Embryonic facial prominence (tissue), 1 donor: ENCODE measurements at regions not wholly inside any gene's neighbourhood (a gene's known extent, or its start where the extent isn't known, plus 50 kb on each side); places are given as distances from the start of the nearest gene placed in this dataset.
"Not testable (repeated sequence)": the region's sequence is repeated elsewhere in the genome, so short reads cannot be mapped to it uniquely, and the experiment has no call there.

Source experiments
- DNase-seq: peaks from one replicate; pipeline ENCODE4 v3.0.0-alpha.2; 2016; ENCODE audit errors: extremely low spot score

- DNase-seq, result no peak
Measured at GRCh38 chr3:102905811-102906210, 471.0 kb downstream of the ZPLD1 start.

DNA sequence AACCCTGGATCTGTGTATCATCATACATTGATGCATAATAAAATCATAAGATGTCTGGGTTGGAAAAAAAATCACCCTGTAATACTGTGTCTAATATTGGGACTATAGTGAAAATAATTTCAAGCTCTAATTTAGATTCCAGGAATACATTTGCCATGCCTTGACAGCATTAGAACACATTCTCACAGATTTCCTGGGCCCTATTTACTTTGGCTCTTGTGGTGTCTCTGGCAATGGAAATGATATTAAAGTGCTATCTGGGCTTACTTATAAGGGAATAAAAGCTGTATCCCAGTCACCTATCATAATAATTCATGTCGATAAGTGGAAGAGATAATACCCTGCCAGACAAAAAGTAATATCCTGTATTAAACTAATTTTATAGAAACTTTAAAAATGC, 472.0 kb downstream of the ZPLD1 start:
- no peak for DNase-seq

- no peak for DNase-seq
Measured at GRCh38 chr3:102909904-102910303, 475.1 kb downstream of the ZPLD1 start.

DNA sequence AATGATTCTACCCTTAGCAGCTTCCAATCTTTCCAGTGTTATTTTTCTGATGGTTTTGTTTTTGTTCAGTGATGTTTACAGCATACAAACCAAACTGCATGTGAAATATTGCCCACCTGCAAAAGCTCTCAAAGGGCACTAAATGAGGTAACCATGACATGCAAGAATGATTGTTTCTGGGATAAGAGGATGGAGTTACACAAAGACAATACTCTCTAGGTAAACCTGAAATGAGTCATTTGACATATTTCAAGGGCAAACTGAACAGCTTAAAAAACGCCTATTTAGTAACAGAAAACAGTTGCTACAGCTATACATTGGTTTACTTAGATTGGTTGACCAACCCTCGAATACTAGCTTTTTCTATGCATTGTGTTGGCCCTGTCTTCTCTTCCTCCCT, 481.7 kb downstream of the ZPLD1 start:
- no peak for DNase-seq

GRCh38 chr3:102926618-102927017, 491.8 kb downstream of the ZPLD1 start:
- no peak for DNase-seq

DNA sequence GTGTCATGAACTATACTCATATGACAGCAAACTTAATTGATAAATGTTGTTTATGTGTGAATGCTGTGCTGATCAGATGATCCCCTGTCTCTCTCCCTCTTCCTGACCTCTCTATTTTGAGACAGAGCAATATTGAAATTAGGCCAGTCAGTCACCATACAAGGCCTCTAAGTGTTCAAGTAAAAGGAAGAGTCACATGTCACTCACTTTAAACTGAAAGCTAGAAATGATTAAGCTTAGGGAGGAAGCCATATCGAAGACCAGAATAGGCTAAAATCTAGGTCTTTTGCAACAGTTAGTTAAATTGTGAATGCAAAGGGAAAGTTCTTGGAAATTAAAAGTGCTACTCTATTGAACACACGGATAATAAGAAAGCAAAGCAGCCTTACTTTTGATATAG, 498.6 kb downstream of the ZPLD1 start:
- no peak for DNase-seq

- DNase-seq, result no peak
Measured at GRCh38 chr3:102936511-102937045, 501.8 kb downstream of the ZPLD1 start.

DNA sequence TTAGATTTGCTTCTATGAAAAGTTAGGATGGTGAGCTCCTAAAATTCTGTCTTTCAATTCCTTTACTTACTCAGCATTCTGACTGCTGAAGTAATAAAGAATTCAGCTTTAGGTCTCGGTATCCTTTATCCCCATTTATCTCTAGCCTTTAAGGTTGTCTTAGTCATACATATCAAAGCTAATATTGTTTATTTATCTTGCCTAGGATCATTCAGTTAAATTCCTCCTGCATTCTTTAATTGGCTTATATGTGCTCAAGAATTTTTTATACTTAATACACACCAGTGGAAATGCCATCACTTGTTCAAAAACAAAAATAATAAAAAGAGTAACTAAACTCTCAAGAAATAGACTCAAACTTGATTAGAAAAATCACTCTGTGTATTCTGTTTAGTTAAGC, 507.0 kb downstream of the ZPLD1 start:
- no peak for DNase-seq

DNA sequence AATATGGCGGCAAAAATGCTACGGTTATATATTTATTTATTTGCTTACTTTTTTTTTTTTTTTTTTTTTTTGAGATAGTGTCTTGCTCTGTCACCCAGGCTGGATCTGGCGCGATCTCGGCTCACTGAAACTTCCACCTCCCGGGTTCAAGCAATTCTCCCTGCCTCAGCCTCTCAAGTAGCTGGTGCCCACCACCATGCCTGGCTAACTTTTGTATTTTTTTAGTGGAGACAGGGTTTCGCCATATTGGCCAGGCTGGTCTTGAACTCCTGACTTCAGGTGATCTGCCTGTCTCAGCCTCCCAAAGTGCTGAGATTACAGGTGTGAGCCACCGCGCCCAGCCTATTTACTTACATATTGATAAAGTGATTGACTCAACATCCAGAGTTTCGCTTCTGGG, 511.6 kb downstream of the ZPLD1 start:
- DNase-seq, result not testable (repeated sequence)

GRCh38 chr3:102972350-102972749, 537.5 kb downstream of the ZPLD1 start:
- DNase-seq, result no peak

GRCh38 chr3:102974333-102974732, 539.5 kb downstream of the ZPLD1 start:
- DNase-seq, result no peak

- DNase-seq, result no peak
Measured at GRCh38 chr3:102979191-102979590, 544.4 kb downstream of the ZPLD1 start.

DNA sequence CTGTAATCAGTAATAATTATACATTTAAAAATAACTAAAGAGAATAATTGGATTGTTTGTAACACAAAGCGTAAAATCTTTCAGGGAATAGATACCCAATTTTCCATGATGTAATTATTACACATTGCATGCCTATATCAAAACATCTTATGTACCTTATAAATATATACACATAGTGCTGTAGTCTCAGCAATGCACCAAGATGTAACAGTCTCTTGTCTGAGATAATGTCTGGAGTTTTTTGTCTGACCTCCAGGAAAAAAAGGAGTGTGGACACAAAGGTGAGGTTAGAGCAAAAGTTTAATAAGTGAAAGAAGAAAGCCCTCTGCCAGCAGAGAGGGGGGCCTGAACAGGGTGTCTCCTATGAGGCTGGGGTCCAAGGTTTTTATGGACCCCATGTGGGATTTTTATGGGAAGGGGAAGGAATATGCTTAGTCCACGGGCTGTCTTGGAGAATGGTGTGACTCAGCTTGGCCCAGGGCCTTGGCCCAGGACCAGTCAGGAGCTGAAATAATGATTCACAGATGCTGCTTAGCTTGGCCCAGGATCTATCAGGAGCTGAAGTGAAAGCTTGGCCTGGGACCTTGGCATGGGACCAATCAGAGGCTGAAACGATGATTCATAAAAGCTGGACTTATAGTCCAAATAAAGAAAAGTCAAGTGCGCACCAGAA, 545.0 kb downstream of the ZPLD1 start:
- DNase-seq, result peak; percentile 6

DNA sequence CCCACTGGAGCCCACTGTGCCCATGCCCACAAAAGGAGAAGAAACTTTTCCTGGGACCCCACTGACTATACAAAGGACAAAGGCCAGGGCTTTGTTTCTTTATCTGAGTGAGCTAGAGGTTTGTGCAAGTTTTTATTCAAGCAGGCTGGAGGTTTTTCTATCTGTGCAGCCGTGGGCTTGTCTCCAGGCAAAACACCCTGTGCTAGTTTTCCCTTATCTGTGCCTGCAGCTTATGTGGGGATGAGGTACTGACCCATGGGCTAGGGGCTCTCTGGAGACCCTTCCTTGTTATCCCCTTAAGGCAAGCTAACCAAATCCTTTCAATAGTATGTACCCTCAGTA, 545.5 kb downstream of the ZPLD1 start:
- no peak for DNase-seq

DNA sequence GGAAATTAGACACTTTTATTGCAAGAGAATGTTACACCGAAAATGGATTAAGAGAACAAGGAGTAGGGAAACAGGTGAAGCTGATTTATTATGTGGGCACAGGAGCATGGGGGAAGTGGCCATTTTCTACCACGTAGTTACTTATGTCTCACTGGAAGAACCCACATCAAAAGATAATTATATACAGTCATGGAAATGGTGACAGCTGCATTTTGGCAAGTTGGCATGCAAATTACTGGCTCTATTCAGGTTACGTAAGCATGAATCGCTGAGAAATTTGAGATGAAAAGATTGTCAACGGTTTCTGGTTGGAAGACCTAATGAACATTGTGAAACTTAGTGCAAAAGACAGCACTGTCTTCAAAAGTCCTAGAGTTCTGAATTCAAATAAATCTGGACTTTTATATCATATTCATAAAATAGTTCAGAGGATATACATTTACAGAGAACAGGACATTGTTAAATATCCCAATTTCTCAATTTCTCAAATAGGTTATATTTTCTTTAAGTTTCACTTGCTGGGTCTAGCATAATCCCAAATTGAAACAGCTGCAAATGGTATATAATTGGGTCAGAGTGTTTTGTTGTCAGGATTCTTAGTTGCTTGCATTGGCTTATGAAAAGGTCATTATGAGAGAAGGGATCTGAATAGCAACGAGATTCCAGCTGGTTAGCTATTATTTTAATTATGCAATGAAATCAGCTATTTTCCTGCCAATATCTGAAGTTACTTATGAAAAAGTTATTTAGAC, 567.8 kb downstream of the ZPLD1 start:
- DNase-seq, result no peak

DNA sequence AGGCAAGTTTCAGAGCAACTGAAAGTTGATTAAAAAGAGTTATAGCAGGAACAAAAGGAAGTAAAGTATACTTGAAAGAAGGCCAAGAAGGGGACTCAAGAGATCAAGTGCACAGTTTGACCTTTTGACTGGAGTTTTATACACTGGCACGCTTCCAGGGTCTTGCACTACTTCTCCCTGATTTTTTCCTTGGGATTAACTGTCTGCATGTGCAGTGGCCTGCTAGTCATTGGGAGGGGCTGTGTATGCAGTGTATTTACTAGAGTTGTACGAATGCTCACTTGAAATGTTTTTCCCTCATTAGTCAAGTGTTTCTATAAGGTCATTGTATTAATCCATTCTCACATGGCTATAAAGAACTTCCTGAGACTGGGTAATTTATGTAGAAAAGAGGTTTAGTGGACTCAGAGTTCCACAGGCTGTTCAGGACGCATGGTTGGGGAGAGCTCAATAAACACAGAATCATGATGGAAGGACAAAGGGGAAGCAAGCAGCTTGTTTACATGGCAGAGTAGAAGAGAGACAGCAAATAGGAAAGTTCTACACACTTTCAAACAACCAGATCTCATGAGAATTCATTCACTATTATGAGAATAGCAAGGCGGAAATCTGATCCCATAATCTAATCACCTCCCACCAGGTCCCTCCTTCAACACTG, 571.8 kb downstream of the ZPLD1 start:
- DNase-seq, result no peak

GRCh38 chr3:103009609-103010008, 574.8 kb downstream of the ZPLD1 start:
- no peak for DNase-seq

DNA sequence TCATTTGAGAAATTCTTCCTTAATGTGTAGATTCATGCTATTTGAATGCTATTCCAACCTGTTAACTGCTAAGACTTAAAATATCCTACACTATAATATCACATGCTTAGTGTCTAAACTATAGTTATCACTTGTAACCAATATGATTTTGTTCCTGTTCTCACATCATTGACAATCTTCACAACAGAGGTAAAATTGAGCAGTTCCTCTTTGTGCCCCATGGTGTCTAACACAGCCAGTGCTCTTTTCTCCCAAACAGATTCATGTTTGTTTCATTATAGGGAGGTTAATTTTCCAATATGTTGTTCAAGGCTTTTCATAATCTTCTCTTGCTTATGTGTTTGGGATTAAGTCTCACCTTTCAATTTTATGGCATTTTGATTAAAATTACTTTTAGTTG, 591.1 kb downstream of the ZPLD1 start:
- DNase-seq, result no peak

GRCh38 chr3:103033841-103034240, 599.0 kb downstream of the ZPLD1 start:
- no peak for DNase-seq

DNA sequence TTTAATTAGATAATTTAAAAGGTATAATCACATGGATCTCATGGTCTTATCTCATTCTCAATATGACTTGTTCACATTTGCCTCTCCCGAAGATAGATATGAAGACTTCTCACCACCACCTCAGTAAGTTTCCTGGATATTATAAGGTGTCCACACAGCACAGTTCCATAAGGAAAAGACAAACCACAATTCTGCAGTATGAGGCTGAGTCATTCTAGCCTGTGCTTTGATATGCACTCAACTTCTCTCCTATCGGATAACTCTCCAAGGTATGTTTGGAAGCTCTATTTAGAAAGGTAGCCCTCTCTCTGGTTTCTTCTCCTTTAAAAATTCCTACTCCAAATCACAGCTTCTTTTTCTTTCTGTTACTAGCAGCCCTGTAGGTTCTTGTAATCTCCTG, 612.8 kb downstream of the ZPLD1 start:
- no peak for DNase-seq

- no peak for DNase-seq
Measured at GRCh38 chr3:103048068-103048722, 613.4 kb downstream of the ZPLD1 start.

- DNase-seq, result no peak
Measured at GRCh38 chr3:103052236-103052830, 617.5 kb downstream of the ZPLD1 start.
